Mesothelial cell of epicardium (in vitro differentiated cells): ENCODE measurements at regions not wholly inside any gene's neighbourhood (a gene's known extent, or its start where the extent isn't known, plus 50 kb on each side); places are given as distances from the start of the nearest gene placed in this dataset.

Experiments used
- DNase-seq, 2 experiments: peaks; one replicate each; pipeline ENCODE4 v3.0.0; 2021; ENCODE audit warnings: low spot score in 2 of 2; ENCODE audit not compliant: unreplicated experiment in 2 of 2
- H3K27ac Mint-ChIP-seq: 2 replicates; pipeline ENCODE4 v1.8.0; 2021; ENCODE audit warnings: mixed read lengths
- H3K27me3 Mint-ChIP-seq: 2 replicates; pipeline ENCODE4 v1.8.0; 2021; ENCODE audit warnings: low read depth, mixed read lengths
- H3K36me3 Mint-ChIP-seq: 2 replicates; pipeline ENCODE4 v1.8.0; 2021; ENCODE audit warnings: mixed read lengths
- H3K4me1 Mint-ChIP-seq: 2 replicates; pipeline ENCODE4 v1.8.0; 2021; ENCODE audit warnings: mixed read lengths
- H3K4me3 Mint-ChIP-seq: 2 replicates; pipeline ENCODE4 v1.8.0; 2021; ENCODE audit warnings: mild to moderate bottlenecking, moderate library complexity, mixed read lengths
- H3K9me3 Mint-ChIP-seq: 2 replicates; pipeline ENCODE4 v1.8.0; 2021; ENCODE audit warnings: mixed read lengths
- CTCF ChIP-seq: fragments of 200-600 bp; sonication (generic); IDR thresholded peaks from one replicate; pipeline ENCODE4 v1.5.0; 2021; ENCODE audit warnings: antibody characterized with exemption; ENCODE audit not compliant: unreplicated experiment

- DNase-seq = no peak
- Mint-ChIP-seq H3K4me3 (no peak overlapping the region), H3K27ac (no peak overlapping the region), H3K9me3 (no peaks in the 10 kb centered on the region), H3K36me3 (no peaks in the 10 kb centered on the region), H3K27me3 (no peaks in the 10 kb centered on the region), H3K4me1 (peaks cover 2% of the 10 kb centered on the region)
- TF ChIP-seq CTCF = no peak
Measured at GRCh38 chr6:49001856-49002541, 461.1 kb downstream of the MMUT start.

GRCh38 chr6:48998574-48998973 is 464.5 kb downstream of the MMUT start:
- Mint-ChIP-seq H3K36me3 (no peaks in the 10 kb centered on the region), H3K4me3 (no peak overlapping the region)

GRCh38 chr6:48996461-48997119 is 466.5 kb downstream of the MMUT start:
- H3K9me3 Mint-ChIP-seq = no peaks in the 10 kb centered on the region
- H3K4me3 Mint-ChIP-seq = no peak overlapping the region
- H3K36me3 Mint-ChIP-seq = no peaks in the 10 kb centered on the region
- TF ChIP-seq CTCF = no peak
- DNase-seq = no peak
- H3K27me3 Mint-ChIP-seq = no peaks in the 10 kb centered on the region
- H3K4me1 Mint-ChIP-seq = no peaks in the 10 kb centered on the region
- no peak overlapping the region for H3K27ac Mint-ChIP-seq

More at GRCh38 chr6:48998574-48998973, 464.5 kb downstream of the MMUT start:
- no peak for DNase-seq
- no peak for TF ChIP-seq CTCF
- no peaks in the 10 kb centered on the region for H3K4me1 Mint-ChIP-seq
- no peaks in the 10 kb centered on the region for H3K27me3 Mint-ChIP-seq
- no peaks in the 10 kb centered on the region for H3K9me3 Mint-ChIP-seq
- no peak overlapping the region for H3K27ac Mint-ChIP-seq

GRCh38 chr6:48994811-48995210 is 468.2 kb downstream of the MMUT start:
- Mint-ChIP-seq H3K4me1 (no peaks in the 10 kb centered on the region), H3K27me3 (no peaks in the 10 kb centered on the region)
- no peak for DNase-seq

GRCh38 chr6:48990739-48991138 is 472.3 kb downstream of the MMUT start:
- H3K36me3 Mint-ChIP-seq = no peaks in the 10 kb centered on the region
- H3K27me3 Mint-ChIP-seq = no peaks in the 10 kb centered on the region
- peaks cover 10% of the 10 kb centered on the region for H3K9me3 Mint-ChIP-seq
- DNase-seq = no peak
- no peak overlapping the region for H3K4me3 Mint-ChIP-seq
- no peak overlapping the region for H3K27ac Mint-ChIP-seq
- no peak for TF ChIP-seq CTCF
- H3K4me1 Mint-ChIP-seq = no peaks in the 10 kb centered on the region

More at GRCh38 chr6:48994811-48995210, 468.2 kb downstream of the MMUT start:
- H3K36me3 Mint-ChIP-seq = no peaks in the 10 kb centered on the region
- H3K9me3 Mint-ChIP-seq = no peaks in the 10 kb centered on the region
- H3K27ac Mint-ChIP-seq = no peak overlapping the region
- TF ChIP-seq CTCF = no peak
- H3K4me3 Mint-ChIP-seq = no peak overlapping the region
